GM06990 (cell line): ENCODE measurements at regions not wholly inside any gene's neighbourhood (a gene's known extent, or its start where the extent isn't known, plus 50 kb on each side); places are given as distances from the start of the nearest gene placed in this dataset.

ENCODE experiments used
- DNase-seq: peaks from one replicate; pipeline ENCODE4 v3.0.0-alpha.2; 2011; ENCODE audit not compliant: insufficient read length; ENCODE audit errors: extremely low read depth
- H3K27me3 ChIP-seq: replicated peaks from 2 replicates; pipeline ENCODE4 v1.6.0; 2011; ENCODE audit warnings: low read length; ENCODE audit not compliant: control insufficient read depth, insufficient read depth
- H3K36me3 ChIP-seq: 2 replicates; pipeline ENCODE4 v1.5.1; 2011; ENCODE audit warnings: low read length; ENCODE audit not compliant: control insufficient read depth, insufficient read depth
- H3K4me3 ChIP-seq: replicated peaks from 2 replicates; pipeline ENCODE4 v1.5.1; 2011; ENCODE audit warnings: low read depth, mild to moderate bottlenecking, control low read depth, low read length
- CTCF ChIP-seq: IDR thresholded peaks from 2 replicates; pipeline ENCODE4 v1.5.1; 2011; ENCODE audit warnings: low read length, control low read depth, mild to moderate bottlenecking, inconsistent platforms; ENCODE audit not compliant: insufficient read depth, poor library complexity, severe bottlenecking

DNA sequence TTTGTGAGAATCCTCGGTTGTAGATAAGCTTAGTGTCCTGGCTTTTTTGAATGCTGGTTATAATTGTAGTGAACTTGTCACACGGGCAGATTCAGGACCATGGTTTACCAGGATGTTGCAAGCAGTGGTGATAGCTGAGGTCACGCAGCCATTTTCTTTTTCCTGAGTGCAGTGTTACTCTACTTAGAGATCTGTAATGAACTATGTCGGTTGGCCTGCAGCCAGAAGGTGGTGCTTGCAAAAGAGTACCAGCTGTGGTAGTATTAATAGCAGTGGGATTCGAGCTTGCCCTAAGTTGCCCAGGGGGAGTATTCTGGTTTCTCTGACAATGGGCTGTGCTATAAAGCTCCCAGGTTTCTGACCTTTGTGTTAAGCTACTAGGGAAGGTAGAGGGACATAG, 368.9 kb downstream of the SLITRK2 start:
- Histone ChIP-seq H3K4me3 (no peak overlapping the region), H3K36me3 (no peaks in the 10 kb centered on the region), H3K27me3 (no peaks in the 10 kb centered on the region)
- no peak for TF ChIP-seq CTCF
- DNase-seq = no peak

- Histone ChIP-seq H3K4me3 (no peak overlapping the region), H3K27me3 (no peaks in the 10 kb centered on the region), H3K36me3 (no peaks in the 10 kb centered on the region)
- DNase-seq = no peak
- no peak for TF ChIP-seq CTCF
Observed at GRCh38 chrX:146189371-146189770, 371.7 kb downstream of the SLITRK2 start.

DNA sequence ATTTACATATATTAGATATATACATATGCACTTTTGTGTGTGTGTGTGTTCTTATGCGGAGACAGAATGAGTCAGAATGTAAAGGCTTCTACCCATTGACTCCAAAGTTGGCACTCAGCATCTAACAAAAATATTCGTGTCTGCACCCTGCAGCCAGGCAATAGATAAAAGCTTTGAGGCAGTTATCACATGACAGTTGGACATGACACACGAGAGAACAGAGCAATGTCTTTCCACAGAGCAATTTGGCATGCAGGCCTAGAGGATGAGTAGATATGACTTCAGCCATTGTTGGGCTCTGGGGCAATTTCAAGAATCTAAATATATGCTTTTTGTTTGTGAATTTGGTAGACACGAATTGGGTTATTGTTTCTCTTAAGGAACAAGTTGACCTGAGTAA, 391.2 kb downstream of the SLITRK2 start:
- H3K36me3 ChIP-seq = no peaks in the 10 kb centered on the region
- DNase-seq = no peak

GRCh38 chrX:146224442-146224841, 406.8 kb downstream of the SLITRK2 start:
- no peaks in the 10 kb centered on the region for H3K36me3 ChIP-seq
- no peaks in the 10 kb centered on the region for H3K27me3 ChIP-seq
- peak; percentile 34 for TF ChIP-seq CTCF
- DNase-seq = no peak
- no peak overlapping the region for H3K4me3 ChIP-seq

More for the DNA sequence above, 391.2 kb downstream of the SLITRK2 start:
- Histone ChIP-seq H3K27me3 (no peaks in the 10 kb centered on the region), H3K4me3 (no peak overlapping the region)
- no peak for TF ChIP-seq CTCF

DNA sequence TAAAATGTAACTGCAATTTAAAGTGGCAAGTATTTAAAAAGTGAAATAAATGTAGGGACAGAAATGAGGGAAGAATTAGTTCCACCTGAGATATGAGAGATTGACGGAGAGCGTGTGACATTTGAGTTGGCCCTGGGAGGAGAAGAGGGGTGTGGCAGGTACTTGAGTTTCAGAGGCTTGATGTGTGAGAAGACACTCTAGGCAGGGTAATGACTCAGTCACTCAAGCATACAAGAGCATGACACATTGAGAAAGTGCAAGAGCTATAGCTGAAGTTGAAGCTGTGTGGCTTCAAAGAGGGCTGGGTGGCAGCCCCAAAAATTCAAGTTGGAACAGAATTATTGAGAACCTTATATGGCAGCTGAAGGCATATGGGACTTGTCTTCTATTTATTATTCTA, 420.5 kb downstream of the SLITRK2 start:
- H3K4me3 ChIP-seq = no peak overlapping the region
- no peak for DNase-seq
- H3K27me3 ChIP-seq = no peaks in the 10 kb centered on the region
- TF ChIP-seq CTCF = no peak
- H3K36me3 ChIP-seq = no peaks in the 10 kb centered on the region

- no peaks in the 10 kb centered on the region for H3K36me3 ChIP-seq
- no peak overlapping the region for H3K4me3 ChIP-seq
- DNase-seq = no peak
- TF ChIP-seq CTCF = no peak
- H3K27me3 ChIP-seq = no peaks in the 10 kb centered on the region
Observed at GRCh38 chrX:146241902-146242301, 424.3 kb downstream of the SLITRK2 start.
